ENCODE measurements at regions not wholly inside any gene's neighbourhood (a gene's known extent, or its start where the extent isn't known, plus 50 kb on each side); places are given as distances from the start of the nearest gene placed in this dataset. TPM values are rescaled to one million over a fixed set of nuclear protein-coding genes. Genes with fewer than 3 reads are reported as not detected.

Small RNA genes lying in the stretch of these regions (small RNA-seq; reads per million reads assigned to genes)
- not detected for gene RF00019 (ENCODE audit: insufficient read length, low read depth, low replicate concordance)

All from B cell (primary cell).